ENCODE measurements at regions not wholly inside any gene's neighbourhood (a gene's known extent, or its start where the extent isn't known, plus 50 kb on each side); places are given as distances from the start of the nearest gene placed in this dataset.

DNA sequence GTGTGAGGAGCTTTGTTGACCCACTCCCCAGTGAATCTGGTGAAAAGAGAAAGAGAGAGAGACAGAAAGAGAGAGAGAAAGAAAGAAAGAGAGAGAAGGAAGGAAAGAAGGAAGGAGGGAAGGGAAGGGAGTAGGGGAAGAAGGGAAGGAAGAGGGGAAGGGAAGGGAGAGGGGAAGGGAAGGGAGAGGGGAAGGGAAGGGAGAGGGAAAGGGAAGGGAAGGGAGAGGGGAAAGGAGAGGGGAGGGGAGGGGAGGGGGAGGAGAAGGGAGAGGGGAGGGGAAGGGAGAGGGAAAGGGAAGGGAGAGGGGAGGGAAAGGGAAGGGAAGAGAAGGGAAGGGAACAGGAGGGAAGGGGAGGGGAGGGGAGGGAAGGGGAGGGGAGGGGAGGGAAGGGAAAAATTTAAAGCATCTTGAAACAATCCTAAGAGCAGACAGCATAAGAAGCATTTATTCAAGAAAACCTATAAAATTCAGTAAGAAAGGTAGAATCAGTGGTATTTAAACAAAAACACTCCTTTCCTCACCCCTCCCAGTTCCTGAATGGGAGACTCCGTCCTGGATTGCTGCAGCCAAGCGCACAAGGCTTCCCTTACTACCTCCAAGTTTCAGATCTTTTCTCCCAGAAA, 846.2 kb upstream of the POM121L12 start:
- H3K36me3 ChIP-seq: no peaks in the 10 kb centered on the region
- no peak overlapping the region for H3K4me3 ChIP-seq
- H3K4me1 ChIP-seq (ENCODE audit: control insufficient read depth in 1 of 2, low read depth in 2 of 2): no peaks in the 10 kb centered on the region
- no peaks in the 10 kb centered on the region for H3K9me3 ChIP-seq
- H3K27me3 ChIP-seq (replicated peaks; ENCODE audit: insufficient read depth): no peaks in the 10 kb centered on the region
- ATAC-seq (ENCODE audit: insufficient number of reproducible peaks, low FRiP score, low read depth) (no peak), DNase-seq (ENCODE audit: low spot score) (no peak)
- TF ChIP-seq, protein P1, sequence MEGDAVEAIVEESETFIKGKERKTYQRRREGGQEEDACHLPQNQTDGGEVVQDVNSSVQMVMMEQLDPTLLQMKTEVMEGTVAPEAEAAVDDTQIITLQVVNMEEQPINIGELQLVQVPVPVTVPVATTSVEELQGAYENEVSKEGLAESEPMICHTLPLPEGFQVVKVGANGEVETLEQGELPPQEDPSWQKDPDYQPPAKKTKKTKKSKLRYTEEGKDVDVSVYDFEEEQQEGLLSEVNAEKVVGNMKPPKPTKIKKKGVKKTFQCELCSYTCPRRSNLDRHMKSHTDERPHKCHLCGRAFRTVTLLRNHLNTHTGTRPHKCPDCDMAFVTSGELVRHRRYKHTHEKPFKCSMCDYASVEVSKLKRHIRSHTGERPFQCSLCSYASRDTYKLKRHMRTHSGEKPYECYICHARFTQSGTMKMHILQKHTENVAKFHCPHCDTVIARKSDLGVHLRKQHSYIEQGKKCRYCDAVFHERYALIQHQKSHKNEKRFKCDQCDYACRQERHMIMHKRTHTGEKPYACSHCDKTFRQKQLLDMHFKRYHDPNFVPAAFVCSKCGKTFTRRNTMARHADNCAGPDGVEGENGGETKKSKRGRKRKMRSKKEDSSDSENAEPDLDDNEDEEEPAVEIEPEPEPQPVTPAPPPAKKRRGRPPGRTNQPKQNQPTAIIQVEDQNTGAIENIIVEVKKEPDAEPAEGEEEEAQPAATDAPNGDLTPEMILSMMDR (IDR thresholded peaks at IDR 0.05): no peak
- H3K27ac ChIP-seq: no peak overlapping the region

DNA sequence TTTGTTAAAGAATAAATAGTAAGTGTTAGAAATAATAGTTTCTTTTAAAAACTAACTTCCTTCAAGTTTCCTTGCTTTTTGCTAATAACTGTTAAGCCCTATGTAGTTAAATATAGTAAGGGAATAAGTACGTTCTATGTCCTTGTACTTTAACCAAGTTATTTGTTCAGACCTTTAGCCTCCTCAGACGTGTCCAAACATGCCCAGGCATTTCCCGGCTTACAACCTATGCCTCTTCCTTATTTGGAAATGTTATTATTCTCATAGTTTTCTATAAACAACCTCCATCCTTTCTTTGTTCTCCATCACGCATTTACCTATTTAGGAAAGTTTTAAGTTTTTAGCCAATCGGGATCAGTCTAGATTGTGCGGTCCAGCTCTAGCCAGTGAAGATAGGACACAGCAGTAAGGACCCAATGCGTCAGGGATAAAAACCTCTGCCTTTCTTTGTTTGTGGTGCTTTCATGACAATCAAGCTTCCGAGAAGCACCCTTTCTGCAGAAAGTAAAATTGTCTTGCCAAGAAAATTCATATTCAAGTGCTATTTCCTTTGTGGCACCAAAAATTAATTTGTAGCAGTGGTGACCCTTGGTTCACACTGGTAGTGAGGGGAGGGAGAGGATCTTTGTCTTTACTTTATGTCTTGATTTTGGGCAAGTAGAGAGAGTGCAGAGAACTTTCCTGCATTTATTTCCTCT, 851.3 kb upstream of the POM121L12 start:
- DNase-seq (ENCODE audit: low spot score) (no peak), ATAC-seq (ENCODE audit: insufficient number of reproducible peaks, low FRiP score, low read depth) (no peak)
- Histone ChIP-seq H3K4me1 (ENCODE audit: control insufficient read depth in 1 of 2, low read depth in 2 of 2) (no peaks in the 10 kb centered on the region), H3K9me3 (no peaks in the 10 kb centered on the region), H3K27me3 (replicated peaks; ENCODE audit: insufficient read depth) (no peaks in the 10 kb centered on the region), H3K27ac (no peak overlapping the region), H3K36me3 (no peaks in the 10 kb centered on the region), H3K4me3 (no peak overlapping the region)
- TF ChIP-seq, protein P1 (IDR thresholded peaks at IDR 0.05): no peak

DNA sequence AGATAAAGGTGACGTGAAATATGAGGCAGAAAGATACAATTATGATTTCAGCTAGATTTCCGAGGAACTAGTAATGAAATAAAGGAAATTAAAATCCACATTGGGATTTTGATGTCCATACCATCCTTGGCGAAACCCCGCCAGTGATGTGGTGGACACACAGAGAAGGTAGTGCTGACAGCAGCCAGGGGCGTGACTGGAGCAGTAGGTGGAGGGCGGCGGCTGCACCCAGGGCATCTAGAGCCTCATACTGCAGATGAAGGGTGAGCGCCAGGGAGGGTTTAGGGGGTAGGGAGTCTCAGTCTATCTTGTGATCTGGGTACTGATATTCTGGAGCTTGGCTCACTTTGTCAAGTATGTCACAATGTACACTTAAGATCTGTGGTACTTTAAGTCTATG, 855.5 kb upstream of the POM121L12 start:
- H3K27ac ChIP-seq: no peak overlapping the region
- DNase-seq (ENCODE audit: low spot score): no peak
- TF ChIP-seq, protein P1 (IDR thresholded peaks at IDR 0.05): no peak
- H3K27me3 ChIP-seq (replicated peaks; ENCODE audit: insufficient read depth): no peaks in the 10 kb centered on the region
- no peaks in the 10 kb centered on the region for H3K9me3 ChIP-seq
- no peaks in the 10 kb centered on the region for H3K4me1 ChIP-seq (ENCODE audit: control insufficient read depth in 1 of 2, low read depth in 2 of 2)
- H3K4me3 ChIP-seq: no peak overlapping the region
- ATAC-seq (ENCODE audit: insufficient number of reproducible peaks, low FRiP score, low read depth): no peak
- no peaks in the 10 kb centered on the region for H3K36me3 ChIP-seq

DNA sequence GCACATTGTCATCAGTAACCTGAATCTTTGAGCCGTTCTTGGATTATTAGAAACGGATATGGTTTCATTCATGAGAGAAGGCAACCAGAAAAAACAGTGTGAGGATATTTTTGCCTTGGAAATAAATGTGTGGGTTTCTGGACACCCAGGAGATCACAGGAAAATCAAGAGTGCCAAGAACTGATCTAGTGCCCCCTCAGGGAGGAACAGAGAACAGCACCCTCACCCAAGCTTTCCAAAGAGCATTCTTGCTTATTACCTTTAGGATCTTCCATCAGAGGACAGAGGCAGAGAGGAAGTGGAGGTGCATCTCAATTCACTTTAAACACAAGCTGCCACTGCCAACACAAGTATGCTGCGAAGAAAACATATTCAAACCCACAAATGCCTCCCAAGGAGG, 851.5 kb upstream of the COBL start:
- ATAC-seq (ENCODE audit: insufficient number of reproducible peaks, low FRiP score, low read depth): no peak

DNA sequence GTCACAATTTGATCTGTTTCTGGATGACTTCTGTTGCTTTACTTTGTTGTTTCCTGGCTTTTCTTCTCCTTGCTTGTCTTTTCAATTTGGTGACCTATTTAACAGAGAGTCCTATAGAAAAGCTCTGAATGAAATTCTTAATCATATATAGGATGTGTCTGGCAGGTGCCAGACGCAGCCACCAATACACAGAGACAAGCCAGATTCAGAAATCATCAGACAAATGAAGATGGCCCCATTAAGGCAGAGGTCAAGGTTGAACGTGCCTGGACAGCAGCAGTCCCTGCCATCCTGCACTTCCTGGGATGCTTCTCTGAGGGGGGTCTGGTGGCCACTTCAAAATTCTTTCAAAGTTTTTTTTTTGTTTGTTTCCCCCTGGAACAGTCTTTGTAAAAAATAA, 846.7 kb upstream of the COBL start:
- DNase-seq (ENCODE audit: low spot score): no peak
- Histone ChIP-seq H3K4me3 (no peak overlapping the region), H3K27ac (no peak overlapping the region), H3K36me3 (no peaks in the 10 kb centered on the region), H3K4me1 (ENCODE audit: control insufficient read depth in 1 of 2, low read depth in 2 of 2) (no peaks in the 10 kb centered on the region), H3K9me3 (no peaks in the 10 kb centered on the region), H3K27me3 (replicated peaks; ENCODE audit: insufficient read depth) (no peaks in the 10 kb centered on the region)
- TF ChIP-seq, protein P1 (IDR thresholded peaks at IDR 0.05): no peak
- no peak for ATAC-seq (ENCODE audit: insufficient number of reproducible peaks, low FRiP score, low read depth)

More for the DNA sequence above, 851.5 kb upstream of the COBL start:
- no peaks in the 10 kb centered on the region for H3K4me1 ChIP-seq (ENCODE audit: control insufficient read depth in 1 of 2, low read depth in 2 of 2)
- no peak overlapping the region for H3K4me3 ChIP-seq
- H3K27me3 ChIP-seq (replicated peaks; ENCODE audit: insufficient read depth): no peaks in the 10 kb centered on the region
- H3K36me3 ChIP-seq: no peaks in the 10 kb centered on the region
- TF ChIP-seq, protein P1 (IDR thresholded peaks at IDR 0.05): no peak
- no peak for DNase-seq (ENCODE audit: low spot score)
- H3K27ac ChIP-seq: no peak overlapping the region
- H3K9me3 ChIP-seq: no peaks in the 10 kb centered on the region
